Kidney glomerular epithelial cell (primary cell): ENCODE measurements at regions not wholly inside any gene's neighbourhood (a gene's known extent, or its start where the extent isn't known, plus 50 kb on each side); places are given as distances from the start of the nearest gene placed in this dataset.
"Not testable (repeated sequence)": the region's sequence is repeated elsewhere in the genome, so short reads cannot be mapped to it uniquely, and the experiment has no call there.

Experiments used
- DNase-seq: peaks from one replicate; lab custom pipeline; 2025; lab: John Stamatoyannopoulos, UW

DNA sequence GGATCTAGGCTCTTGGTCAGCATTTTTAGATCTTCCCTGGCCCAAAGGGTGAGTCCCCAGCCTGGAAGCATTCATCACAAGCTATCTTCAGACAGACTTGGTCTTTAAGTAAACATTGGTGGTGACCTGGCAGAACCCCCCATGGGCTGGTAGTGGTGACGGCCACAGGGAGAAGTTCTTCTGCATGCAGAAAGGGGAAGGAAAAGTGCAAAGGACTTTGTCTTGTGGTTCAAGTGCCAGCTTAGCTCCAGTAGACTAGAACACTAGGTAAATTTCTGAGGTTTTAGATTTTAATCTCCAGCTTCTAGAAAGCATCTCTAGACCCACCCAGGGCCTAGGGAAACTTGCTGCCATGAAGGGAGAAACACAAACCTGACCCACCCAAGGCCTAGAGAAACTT is 584.0 kb downstream of the CHSY3 start:
- no peak for DNase-seq

DNA sequence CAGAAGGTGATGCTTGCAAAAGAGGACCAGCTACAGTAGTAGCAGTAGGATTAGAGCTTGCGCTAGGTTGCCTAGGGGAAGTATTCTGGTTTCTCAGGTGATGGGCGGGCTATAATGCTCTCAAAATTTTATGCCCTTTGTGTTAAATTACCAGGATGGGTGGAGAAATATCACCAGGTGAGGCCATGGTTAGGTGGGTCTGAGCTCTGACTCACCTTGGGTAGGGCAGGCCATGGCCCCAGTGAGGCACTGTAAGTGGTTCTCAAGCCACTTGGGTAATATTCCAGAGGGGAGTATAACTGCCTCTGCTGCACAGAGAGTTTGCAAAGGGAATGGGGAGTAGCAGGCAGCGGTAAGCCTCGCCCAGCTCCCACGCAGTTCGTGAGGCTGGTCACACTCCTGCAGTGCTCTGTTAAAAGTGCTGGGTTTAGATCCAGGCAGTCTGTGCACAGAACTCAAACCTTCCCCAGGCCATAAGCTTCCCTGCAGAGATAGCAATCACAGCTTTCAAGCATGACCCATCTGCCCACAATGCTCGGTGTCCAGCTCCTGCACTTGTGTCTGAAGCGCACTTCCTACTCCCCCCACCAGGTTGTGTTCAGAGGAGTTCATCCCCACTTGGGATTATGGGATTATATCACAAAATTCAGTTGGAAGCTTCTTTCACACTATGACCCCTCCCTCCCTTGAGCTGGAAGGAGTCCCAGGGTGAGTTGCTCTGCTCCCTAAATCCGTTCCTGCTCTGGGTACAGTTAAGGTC is 575.0 kb downstream of the CHSY3 start:
- no peak for DNase-seq

DNA sequence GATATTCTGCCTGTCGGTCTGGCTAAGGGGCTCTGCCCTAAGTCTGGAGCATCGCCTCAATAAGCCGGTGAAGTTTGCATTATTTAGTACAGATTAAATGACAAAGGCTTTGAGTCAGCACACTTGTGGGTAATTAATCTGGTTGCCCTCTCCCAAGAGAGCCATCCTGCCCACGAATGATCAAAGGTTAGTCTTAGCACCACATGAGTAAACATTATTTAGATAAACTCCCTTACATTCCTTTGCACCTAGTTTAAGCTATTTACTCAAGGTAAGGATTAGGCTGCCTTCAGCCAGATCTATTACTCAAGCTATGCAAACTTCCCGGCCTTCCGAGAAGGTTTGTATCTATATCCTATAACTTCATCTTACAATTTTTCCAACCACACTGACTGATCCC is 572.1 kb downstream of the CHSY3 start:
- no peak for DNase-seq

DNA sequence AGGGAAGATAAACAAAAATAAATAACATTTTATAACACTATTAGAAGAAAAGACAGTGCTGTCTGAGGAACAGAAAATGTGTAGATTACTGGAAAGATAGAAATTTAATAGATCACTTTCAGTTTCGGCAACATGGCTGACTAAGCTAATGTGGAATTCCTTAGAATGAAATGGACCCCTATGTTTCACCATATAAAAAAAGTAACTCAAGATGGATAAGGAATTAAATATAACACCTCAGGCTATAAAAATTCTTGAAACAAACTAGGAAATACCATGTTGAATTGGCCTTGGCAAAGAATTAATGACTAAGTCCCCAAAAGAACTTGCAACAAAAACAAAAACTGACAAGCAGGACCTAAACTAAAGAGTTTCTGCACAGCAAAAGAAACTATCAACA is 558.3 kb downstream of the CHSY3 start:
- DNase-seq: no peak

DNA sequence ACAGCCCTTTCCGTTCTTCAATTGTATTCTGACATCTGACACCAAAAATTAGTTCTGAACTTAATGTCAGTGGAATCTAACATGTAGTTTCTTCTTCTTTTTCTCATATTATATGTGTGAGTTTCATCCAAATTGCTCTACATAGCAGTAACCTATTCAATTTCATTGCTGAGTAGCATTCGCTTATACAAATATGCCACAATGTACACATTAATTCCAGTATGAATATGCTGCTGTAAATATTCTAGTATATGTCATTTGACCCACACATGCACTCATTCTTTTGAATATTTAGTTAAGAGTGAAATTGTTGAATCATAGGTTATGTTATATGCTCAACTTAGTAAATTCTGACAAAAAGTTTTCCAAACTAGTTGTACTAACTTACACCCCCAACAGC is 550.9 kb downstream of the CHSY3 start:
- DNase-seq: no peak

DNA sequence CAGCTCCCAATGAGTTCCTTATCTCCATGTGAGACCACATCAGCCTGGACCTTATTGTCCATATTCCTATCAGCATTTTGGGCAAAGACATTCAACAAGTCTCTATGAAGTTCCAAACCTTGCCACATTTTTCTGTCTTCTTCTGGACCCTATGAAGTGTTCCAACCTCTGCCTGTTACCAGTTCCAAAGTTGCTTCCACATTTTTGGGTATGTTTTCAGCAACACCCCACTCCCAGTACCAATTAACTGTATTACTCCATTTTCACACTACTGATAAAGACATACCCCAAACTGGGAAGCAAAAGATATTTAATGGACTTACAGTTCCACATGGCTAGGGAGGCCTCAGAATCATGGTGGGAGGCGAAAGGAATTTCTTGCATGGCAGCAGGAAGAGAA is 548.5 kb downstream of the CHSY3 start:
- DNase-seq: no peak

DNA sequence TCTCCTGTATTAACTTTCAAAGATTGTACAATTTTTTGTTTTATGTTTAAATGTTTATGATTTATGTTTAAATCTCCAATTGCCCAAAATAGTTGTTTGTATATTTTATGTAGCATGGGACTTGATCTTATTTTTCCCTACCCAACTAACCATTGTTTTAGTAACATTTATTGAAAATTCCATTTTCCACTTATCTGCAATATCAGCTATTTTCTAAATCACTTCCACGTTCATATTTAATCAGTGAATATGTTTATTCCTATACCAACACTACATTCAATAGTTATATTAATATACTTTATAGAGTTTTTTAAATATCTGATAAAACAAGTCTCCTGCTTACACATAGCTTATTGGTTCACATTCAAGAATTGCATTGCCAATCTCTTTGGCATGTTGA is 532.2 kb downstream of the CHSY3 start:
- no peak for DNase-seq

DNA sequence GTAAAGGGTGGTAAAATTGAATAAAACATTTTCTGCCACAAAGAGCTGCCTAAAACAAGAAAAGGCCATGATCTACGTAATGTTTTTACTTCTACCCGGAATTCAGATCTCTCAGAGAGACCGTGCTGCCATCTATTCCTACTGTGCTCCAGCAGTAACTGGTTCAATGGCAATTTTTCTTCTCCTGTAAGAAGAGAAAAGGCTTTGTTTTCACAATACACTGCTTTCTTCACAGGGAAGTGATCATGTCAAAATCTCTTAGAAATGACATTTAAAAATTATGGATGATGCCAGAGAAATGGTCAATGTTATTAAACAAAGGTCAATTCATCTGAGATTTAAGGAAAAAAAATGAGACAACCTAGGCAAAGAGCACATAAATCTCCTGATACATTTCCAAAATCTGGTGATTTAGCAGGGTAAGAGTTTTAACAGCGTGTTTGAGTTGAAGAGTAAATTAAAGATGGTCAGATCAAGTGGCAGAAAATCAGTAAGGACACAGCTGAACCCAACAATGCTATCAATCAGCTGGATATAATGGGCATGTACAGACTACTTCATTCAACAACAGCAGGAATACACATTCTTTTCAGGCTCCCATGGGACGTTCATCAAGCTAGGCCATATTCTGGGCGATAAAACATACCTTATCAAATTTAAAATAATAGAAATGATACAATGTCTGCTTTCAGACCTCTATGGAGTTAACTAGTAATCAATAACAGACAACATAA is 523.1 kb downstream of the CHSY3 start:
- DNase-seq: no peak

DNA sequence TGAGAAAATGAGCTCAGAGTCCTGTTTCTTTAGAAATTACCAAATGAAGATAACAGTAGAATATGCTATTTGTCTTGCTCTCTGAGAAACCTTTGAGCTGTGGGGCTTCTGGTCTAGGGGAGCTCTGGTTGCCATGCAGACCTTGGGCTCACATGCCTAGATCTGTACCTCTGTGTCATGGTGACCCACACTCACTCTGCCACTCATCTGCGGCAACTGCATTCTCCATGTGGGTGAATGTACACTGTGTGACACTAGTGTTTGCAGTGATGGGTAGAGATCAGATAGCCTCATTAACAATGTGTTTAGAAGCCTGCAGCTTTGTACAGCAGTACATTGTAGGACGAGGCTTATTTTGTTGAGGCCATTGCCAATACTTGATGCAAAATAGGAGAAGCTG is 521.2 kb downstream of the CHSY3 start:
- DNase-seq: no peak

DNA sequence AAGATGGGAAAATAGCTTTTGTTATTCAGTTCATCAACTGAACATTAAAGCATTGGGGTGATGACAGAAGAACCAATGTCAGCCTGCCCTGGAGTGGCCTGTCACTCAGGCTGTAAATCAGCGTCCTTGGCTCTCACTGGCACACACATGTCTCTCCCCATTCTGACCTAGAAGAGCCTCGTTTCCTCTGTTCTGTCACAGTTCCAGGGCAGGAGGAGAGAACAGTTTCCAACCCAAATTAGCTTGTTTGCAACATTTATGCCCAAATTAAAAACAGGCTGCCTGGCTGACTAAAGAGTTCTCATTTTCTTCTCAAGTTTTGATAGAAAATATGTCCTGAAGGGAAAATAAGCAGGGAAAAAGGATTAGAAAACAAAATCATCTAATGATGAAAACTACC is 520.1 kb downstream of the CHSY3 start:
- DNase-seq: no peak

DNA sequence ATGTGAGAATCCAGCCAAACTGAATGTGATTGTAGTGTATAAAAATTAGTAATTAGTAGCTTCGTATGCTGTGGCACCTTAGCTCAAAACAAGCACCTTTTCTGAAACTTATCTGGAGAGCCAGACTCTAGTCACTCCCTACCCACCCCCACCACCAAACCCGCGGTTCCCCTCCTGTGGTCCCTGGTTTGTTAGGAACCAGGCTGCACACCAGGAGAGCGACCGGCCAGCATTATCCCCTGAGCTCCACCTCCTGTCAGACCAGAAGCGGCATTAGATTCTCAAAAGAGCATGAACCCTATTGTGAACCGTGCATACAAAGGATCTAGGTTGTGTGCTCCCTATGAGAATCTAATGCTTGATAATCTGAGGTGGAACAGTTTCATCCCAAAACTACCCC is 498.6 kb downstream of the CHSY3 start:
- no peak for DNase-seq

DNA sequence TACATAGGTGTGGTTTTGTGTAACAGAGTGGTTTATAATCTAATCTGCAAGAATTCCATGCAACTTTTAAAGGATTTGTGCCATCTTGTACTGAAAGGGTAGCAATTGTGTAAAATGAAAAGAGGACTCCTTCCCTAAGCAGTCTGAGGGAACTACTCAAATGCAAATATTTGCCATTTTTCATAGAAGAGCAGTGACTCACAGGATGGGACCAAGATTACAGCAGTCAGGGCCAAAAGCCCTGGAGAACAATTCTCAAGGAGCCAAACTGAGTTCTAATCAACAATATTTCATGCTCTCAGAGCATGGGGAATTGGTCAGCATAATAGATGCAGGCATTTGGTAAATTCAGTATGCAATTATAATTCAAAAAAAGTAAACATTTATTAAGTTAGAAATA is 495.8 kb downstream of the CHSY3 start:
- no peak for DNase-seq

DNA sequence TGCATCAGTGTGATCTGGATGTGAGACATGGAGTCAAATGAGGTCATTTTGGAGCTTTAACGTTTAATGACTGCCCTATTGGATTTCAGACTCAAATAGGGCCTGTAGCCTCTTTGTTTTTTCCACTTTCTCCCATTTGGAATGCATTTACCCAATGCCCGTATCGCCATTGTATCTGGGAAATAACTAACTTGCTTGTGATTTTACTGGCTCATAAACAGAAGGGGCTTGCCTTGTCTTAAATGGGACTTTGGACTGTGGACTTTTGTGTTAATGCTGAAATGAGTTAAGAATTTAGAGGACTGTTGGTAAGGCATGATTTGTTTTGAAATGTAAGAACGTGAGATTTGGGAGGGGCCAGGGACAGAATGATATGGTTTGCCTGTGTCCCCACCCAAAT is 494.6 kb downstream of the CHSY3 start:
- no peak for DNase-seq

DNA sequence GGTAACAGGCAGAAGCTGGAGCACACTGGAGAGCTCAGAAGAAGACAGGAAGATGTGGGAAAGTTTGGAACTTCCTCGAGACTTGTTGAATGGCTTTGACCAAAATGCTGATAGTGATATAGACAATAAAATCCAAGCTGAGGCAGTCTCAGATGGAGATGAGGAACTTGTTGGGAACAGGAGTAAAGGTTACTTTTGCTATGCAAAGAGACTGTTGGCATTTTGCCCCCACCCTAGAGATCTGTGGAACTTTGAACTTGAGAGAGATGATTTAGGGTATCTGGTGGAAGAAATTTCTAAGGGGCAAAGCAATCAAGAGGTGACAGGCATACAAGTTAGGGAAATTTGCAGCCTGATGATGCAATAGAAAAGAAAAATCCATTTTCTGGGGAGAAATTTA is 493.5 kb downstream of the CHSY3 start:
- DNase-seq: not testable (repeated sequence)

DNA sequence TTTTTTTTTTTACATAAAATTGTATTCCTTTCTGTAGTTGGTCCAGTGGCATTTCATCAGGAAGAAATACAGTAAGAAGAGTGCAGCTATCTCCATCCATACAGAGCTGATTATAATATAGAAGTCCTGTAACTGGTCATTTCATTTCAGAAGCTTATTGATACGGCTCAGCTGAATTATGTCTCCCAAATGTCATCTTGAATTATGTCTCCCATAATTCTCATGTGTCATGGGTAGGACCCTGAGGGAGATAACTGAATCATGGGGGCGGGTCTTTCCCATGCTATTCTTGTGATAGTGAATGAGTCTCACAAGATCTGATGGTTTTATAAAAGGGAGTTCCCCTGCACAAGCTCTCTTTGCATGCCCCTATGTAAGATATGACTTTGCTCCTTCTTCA is 492.9 kb downstream of the CHSY3 start:
- DNase-seq: no peak

DNA sequence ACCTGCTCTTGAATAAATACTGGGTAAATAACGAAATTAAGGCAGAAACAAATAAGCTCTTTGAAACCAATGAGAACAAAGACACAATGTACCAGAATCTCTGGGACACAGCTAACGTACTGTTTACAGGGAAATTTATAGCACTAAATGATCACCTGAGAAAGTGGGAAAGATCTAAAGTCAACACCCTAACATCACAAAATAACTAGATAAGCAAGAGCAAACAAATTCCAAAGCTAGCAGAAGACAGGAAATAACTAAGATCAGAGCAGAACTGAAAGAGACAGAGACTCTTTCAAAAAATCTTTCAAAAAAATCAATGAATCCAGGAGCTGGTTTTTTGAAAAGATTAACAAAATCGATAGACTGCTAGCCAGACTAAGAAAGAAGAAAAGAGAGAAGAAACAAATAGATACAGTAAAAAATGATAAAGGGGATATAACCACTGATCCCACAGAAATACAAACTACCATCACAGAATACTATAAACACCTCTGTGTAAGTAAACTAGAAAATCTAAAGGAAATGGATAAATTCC is 487.5 kb downstream of the CHSY3 start:
- not testable (repeated sequence) for DNase-seq

DNA sequence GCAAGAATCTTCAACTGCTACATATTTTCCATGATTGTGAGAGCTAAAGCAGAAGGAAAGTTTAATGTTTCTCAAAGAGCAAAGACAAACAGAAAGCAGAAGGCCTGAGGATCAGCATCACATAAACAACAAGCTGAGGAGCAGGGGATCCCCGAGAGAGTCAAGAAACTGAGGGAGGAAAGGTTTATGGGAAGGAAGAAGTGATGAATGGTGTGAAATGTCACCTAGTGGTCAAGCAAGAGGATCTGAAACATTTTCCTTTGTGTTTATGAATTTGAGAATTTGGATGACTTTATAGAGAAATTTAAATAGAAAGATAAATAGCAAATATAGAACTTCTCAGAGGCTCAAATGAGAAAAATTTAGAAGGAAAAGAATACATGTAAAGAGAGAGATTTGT is 481.9 kb downstream of the CHSY3 start:
- DNase-seq: no peak

DNA sequence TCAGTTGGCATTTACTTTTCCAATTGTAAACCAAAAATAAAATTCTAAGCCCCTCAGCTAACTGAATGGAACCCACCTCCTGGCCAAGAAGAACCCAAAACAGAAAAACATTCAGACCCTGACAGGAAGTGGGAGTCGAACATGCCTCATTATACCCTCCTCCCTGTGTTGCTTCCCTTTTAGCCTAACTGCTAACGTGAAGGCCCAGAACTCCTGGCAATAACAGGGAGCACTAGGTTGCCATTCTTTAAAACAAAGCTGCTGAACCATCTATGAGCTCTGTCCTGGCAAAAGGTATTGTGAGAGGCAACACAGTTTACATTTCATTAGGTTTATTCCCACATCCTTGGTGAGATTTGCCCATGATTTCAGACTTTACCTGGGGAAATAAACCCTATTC is 481.4 kb downstream of the CHSY3 start:
- DNase-seq: no peak

DNA sequence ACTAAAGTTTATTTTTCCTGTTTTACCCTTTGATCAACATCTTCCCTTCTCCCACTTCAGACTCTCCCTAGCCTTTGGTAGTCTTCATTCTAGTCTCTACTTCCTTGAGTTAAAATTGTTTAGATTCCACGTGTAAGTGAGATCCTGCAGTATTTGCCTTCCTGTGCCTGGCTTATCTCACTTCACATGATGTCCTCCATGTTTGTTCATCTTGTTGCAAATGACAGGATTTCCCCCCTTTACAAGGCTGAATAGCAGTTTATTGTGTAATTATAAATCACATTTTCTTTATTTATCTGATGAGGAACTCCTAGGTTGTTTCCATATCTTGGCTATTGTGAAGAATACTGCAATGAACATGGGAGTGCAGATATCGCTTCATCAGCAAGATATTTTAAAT is 461.7 kb downstream of the CHSY3 start:
- no peak for DNase-seq

DNA sequence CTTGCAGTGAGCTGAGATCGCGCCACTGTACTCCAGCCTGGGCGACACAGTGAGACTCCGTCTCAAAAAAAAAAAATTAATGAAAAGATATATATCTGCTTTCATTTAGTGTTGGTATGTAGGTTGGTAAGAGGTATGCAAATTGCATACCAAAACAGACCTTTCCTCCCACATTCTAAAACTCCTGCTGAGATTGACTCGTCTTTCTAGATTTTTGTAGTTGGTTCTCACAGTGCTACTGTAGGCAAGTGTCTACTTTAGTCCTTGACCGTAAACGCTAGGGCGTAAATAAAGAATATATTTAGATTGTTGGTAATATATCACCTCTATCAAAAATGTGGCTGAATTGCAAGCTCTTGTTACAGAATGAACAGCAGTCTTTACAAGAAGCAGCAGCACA is 445.9 kb downstream of the CHSY3 start:
- no peak for DNase-seq

DNA sequence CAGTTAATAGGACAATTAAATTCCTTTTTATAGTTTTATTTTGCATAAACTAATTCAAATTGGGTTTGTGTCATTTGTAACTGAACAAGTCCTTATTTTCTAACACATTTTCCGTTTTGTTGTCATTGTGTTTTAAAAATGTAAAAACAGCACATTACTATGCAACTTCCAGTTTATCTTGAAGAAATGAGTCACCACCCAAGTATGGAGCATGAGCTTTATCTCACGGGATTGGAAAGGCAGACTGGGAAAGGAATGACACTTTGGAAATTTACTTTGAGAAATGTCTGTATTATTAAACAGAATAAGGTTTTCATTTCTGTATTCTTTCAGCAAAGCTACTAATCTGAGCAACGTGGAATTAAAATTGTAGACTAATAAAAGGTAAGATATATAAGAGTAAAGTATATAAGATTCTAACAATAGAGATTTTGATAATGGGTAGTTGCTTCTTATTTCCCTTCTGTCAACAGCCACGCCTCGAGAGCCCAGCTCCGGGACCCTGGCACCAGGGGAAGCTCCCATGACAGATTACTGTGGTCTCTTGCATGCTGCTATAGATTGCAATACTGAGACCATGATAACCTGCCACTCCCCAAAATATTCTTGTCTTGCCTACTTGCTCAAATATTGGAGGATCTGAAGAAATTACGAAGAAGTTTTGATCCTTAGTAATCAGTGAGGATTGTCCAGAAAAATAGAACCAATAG is 433.1 kb downstream of the CHSY3 start:
- peak; percentile 22 for DNase-seq

DNA sequence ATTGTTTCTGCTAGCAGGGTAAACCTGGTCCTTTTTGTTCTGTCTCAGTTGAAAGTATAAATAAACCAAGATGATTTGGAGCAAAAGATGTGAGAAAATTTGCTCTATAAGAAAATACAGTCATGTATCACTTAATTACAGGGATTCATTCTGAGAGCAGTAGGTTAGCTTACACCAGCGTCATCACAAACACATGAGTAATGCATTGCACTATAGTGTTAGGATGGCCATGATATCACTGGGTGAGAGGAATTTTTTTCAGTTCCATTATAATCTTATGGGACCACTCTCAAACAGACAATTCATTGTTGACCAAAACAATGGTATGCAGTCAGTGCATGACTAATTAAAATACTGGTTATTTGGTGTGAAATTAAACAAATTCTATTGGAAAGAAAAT is 430.9 kb downstream of the CHSY3 start:
- DNase-seq: no peak

DNA sequence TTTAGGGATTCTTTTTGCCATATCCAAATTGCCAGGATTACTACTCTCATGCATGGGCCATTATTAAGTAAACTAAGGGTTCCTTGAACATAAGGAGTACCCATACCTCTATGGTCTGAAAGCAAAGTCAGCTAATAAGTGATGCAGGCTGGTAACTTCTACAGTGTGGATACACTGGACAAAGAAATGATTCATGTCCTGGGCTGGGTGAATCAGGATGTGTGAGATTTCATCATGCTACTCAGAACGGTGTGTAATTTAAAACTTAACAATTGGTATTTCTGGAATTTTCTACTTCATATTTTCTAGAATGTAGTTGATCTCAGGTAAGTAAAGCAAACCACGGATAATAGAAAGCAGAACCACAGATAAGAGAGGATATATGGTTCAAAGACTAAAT is 428.8 kb downstream of the CHSY3 start:
- DNase-seq: peak; percentile 24
